Posterior cingulate gyrus (tissue), 11 donors: ENCODE measurements at regions not wholly inside any gene's neighbourhood (a gene's known extent, or its start where the extent isn't known, plus 50 kb on each side); places are given as distances from the start of the nearest gene placed in this dataset.

Experiments
- DNase-seq, 10 donors: peaks; one replicate each; pipeline versions ENCODE4 v3.0.0 to v3.0.0-alpha.2; 2020 to 2021; ENCODE audit warnings: mixed read lengths in 3 of 10
- intact Hi-C: fragments of 100-400 bp; cut with DNase I; formaldehyde crosslinking; loops from one replicate; pipeline ENCODE4 v1.15.1; 2023

DNA sequence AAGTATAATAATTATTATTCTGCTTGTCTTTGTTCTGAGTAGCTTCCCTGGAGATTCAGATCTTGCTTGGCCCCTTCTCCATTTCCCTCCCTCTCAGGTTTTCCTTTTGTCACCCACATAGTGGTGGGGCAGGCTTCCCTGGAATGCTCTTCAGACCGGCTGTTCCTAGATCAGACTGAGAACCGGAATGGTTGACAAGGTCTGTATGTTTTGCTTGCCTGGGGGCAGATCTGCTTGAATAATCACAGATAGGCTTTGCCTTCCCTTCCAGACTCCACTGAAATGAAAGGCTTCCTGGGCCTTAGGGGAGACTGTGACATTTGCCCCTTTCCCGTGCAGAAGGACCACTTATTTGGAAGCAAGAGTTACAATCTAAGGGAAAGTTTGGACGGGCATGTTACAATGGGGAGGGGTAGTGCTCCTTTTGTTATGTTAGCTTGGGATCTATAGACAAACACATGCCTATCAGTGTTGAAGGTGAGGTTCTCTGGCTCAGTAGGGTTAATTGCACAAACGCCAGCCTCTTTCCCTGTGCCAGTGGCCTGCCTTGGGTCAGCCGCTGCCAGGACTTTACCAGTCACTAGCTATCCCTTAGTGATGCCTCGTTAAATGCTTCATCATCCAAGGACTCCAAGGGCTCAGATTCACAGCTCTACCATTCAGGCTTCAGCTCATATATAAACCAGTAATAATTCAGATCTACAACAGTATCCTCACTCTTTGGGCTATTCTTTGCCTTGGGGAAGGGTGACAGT lies 178.6 kb downstream of the SNAPC1 start:
- DNase-seq, result no peak
- intact Hi-C loops, result no loop called here

DNA sequence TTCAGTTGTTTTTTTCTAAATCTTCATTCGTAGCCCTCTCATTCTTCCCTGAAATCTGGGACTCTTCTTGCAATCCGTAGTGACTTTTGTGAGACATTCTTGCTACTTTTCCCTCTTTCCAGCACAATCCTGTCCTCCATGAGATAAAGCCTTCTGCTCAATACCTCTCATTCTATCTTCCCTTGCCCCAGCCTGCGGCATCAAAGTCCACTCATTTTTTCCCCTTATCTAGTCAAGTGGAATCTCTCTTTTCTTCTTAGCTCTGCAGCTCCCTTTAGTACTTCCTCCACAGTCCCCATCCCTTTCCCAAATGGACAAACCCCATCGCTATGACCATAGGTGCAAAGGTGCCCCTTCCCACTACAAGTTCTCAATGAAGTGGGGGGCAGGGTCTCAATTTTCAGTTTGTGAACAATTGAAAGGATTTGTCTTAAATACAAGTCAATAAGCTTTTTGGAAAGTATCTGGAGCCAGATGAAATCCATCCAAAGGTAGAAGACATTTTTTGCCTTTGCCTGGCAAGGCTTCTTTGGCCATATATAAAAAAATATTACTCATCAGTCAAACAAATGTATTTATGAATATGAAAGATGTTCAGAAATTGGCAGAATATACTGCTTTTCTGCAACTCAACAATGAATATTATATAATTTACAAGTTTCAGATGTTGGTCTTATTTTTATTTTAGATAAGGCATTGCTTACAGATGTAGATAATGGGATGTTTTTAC lies 179.4 kb downstream of the SNAPC1 start:
- DNase-seq, result no peak
- intact Hi-C loops, result no loop called here

DNA sequence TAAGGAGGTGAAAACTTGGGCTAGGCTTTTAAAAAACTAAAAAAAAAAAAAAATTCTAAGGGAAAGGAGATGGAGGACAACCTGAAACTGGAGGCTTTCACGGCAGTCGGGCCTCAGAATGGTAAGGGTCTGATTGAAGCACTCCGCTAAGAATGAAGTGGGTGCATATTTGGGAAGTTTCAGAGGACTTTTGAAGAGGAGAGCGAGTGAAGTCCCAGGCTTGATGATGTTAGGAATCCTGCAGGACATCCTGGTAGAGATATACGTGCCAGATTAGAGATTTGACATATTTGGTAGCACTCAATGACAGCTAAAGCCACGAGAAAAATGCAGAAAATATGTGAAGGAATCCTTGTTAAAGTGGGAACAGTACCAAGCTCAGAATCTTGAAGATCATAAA lies 186.2 kb downstream of the SNAPC1 start:
- DNase-seq, result no peak
- intact Hi-C loops, result no loop called here

DNA sequence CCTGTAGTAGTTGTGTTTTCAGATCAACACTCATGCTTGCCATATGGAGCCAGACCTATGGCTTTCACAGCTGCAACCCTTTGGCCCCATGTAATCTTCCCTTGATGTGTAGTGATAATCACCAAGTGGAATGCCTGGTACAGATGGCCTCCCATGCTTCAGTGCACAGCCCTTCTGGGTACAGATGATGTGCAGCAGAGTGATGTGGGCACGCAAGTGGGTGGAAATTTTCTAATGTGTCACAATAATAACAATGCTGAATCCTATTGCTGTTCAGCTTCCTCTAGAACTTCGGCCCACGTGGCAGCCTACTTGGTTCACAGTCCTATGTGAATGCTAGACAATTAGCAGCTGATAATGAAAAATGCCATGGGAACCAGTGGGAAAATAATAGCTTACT lies 188.1 kb downstream of the SNAPC1 start:
- intact Hi-C loops, result no loop called here
- DNase-seq, result peak in 6 of 10 donors; percentile 7 to 81 (median 50)

DNA sequence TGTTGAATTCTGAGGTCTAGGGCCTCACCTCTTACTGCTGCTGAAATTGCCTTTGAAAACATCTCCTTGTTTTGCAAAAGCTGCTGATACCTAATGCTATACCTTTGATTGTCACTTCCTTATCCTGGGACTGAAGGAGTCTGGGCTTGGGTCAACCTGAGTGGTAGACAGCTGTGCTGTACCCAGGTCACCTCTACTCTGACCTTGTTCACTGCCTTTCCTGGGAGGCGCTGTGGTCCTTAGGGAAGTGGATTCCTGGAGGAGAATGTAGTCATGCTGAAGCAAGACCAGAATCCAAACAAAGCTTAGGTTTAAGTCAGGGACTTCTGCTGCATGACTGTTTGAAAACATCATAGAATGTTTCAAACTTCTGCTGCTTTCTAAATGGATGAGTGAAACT lies 191.4 kb downstream of the SNAPC1 start:
- DNase-seq, result no peak
- intact Hi-C loops, result no loop called here

DNA sequence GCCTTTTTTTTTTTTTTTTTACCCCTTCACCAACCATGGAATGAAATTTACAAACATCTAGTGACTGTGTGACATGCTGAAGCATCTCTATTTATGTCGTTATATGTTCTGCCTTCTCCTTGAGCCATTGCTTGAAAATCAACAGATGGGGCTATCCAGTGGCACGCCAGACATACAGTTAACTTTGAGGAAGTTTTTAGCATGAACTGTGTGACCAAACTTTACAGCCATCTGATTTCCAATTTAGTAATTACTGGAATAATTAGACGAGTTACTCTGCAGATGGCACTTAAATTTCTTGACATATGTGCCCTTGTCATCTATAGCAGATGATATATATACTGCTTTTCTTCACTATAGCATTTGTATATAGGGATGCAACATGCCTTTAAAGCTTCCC lies 192.1 kb downstream of the SNAPC1 start:
- DNase-seq, result no peak
- intact Hi-C loops, result no loop called here

DNA sequence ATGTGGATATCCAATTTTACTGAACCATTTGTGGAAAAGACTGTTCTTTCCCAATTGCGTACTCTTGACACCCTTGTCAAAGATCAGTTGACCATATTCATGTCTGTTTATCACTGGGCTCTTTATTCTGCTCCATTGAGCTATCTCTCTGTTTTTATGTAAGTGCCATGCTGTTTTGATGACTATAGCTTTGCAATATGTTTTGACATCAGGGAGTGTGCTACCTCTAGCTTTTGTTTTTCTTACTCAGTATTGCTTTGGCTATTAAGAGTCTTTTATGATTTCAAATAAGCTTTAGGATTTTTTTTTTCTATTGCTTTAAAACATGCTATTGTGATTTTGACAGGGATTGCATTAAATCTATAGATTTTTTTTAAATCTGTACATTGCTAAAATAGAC lies 194.3 kb downstream of the SNAPC1 start:
- intact Hi-C loops, result no loop called here
- DNase-seq, result no peak

DNA sequence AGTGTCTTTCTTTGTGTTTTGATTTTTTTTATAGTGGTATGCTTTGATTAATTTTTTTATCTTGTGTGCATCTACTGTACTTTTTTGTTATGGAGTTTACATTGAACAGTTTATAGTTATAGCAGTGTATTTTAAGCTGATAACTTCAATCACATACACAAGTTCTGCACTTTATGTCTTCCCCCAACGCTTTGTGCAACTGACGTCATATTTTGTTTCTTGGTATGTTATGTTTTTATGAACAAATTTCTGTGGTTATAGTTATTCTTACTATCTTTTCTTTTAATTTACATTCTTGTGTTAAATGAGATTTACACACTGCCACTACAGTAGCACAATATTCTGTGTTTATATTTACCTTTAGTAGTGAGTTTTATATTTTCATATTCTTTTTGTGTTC lies 197.1 kb downstream of the SNAPC1 start:
- intact Hi-C loops, result no loop called here
- no peak for DNase-seq

DNA sequence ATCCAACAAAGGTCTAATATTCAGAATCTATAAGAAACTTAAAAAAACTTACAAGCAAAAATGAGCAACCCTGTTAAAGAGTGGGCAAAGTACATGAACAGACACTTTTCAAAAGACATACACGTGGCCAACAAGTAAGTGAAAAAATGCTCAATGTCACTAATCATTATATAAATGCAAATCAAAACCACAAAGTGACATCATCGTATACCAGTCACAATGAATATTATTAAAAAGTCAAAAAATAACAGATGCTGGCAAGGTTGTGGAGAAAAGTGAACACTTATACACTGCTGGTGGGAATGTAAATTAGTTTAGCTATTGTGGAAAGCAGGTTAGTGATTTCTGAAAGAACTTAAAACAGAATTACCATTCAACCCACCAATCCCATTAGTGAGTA lies 199.1 kb downstream of the SNAPC1 start:
- intact Hi-C loops, result no loop called here
- no peak for DNase-seq

DNA sequence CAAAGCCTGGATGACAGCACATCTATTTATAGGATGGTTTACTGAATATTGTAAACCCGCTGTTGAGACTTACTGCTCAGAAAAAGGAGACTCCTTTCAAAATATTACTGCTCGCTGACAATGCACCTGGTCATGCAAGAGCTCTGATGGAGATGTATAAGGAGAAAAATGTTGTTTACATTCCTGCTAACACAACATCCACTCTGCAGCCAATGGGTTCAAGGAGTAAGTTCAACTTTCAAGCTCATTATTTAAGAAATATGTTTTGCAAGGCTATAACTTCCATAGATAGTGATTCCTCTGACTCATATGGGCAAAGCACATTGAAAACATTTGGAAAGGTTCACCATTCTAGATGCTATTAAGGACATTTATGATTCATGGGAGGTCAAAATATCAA lies 201.7 kb downstream of the SNAPC1 start:
- DNase-seq, result no peak
- intact Hi-C loops, result no loop called here

DNA sequence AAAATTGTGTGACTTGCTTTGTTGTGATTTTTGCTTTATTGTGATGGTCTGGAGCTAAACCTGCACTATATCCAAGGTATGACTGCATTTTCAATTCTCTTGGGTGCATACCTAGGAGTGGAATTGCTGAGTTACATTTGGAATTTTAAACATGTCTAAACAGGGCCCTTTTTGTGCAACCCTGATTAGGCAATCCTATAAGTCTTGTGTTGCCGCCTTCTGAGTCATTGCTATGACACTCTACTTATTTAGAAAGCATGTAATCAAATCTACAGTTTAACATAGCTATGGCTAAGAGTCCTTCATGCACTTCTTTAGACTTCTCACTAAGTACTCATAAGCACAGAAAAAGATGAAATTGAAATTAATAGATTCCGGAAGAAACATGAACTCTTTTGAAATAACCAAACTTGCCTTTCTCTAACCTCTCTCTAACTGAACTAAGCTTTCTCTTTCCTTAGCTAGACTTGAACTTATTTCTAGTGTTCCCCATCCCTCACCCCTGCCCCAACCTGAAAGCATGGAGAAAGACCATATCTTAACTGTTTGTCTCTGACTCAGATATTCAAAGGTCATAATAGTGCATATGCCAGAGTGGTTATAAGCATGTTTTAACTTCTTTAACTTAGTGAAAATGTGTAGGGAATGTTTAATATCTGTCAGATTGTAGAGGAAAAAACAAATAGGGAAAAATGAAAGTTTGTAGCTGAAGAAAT lies 203.0 kb downstream of the SNAPC1 start:
- DNase-seq, result no peak
- intact Hi-C loops, result no loop called here

DNA sequence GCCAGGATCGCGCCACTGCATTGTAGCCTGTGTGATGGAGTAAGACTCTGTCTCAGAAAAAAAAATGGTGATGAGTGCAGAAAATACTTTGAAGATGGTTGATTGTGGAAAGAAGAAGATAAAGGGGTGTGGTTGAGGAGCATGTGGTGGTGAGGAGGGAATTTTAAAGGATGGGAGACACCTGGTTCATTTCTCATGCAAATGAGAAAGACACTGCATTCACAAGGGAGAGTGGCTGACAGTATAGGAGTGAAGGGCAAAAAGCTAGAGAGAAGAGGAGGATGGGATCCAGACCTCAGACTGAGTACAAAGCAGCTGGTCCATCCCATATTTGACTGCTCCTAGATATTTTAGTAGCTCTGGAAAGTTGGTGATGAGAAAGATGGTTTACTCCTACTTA lies 206.0 kb downstream of the SNAPC1 start:
- no peak for DNase-seq
- intact Hi-C loops, result no loop called here

DNA sequence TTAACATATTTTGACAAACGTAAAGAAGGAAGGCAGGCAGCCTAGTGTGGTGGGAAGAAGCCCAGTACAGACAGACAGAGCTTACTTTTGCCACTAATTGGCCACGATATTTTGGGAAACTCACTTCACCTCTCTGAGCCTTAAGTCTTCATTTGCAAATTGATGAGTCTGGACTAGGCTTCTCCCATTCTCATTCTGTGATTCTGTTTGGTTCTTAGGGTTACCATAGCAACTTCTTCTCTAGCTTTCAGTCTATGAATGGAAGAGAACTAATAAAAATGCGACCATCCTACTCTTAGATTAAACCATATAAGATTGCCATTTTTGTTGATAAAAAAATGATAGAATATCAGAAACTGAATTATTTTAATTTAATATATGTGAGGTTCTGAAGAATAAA lies 210.5 kb downstream of the SNAPC1 start:
- DNase-seq, result no peak
- intact Hi-C loops, result no loop called here

DNA sequence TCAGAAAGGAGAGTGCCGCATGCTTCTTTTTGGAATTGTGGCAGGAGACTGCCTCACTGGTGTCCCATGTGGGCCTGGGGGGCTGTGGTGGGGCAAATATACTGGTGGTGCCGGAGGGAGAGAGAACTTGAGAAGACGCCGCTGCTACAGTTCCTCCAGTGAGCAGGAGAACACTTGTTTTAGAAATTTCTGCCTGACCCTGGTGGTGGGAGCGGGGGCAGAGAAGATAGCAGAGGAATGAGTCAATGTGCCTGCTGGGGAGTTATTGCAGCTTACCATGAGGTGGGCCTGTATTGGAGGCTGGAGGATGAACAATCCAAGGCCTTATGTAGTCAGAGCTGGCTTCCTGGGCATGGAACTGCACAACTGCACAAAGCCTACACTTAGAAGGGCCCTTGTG lies 211.8 kb downstream of the SNAPC1 start:
- intact Hi-C loops, result no loop called here
- peak in 1 of 10 donors; percentile 6 for DNase-seq

DNA sequence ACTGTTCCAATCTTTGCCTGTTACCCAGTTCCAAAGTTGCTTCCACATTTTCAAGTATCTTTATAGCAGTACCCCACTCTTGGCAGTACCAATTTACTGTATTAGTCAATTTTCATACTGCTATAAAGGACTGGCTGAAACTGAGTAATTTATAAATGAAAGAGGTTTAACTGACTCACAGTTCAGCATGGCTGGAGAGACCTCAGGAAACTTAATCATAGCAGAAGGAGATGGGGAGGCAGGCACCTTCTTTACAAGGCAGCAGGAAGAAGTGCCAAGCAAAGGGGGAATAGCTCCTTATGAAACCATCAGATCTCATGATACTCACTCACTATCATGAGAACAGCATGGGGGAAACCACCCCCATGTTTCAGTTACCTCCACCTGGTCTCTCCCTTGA lies 215.0 kb downstream of the SNAPC1 start:
- no peak for DNase-seq
- intact Hi-C loops, result no loop called here

DNA sequence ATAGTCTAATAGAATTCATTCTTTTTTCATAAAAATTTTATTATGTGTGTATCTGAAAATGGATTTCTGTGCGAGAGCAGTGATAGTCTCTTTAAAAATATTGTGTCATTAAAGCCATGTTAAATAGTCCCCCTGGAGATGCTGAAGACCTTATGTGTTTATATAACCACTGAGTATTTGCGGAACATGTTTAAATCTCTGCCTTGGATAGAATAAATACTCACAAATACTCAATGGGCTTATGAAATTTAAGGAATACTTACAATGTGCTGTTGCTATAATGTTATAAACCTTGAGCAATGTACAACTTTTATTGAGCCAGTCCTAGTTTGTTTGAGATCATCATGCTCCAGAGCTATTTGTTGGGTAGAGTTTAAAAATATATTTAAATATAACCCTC lies 226.0 kb downstream of the SNAPC1 start:
- DNase-seq, result no peak
- intact Hi-C loops, result no loop called here

DNA sequence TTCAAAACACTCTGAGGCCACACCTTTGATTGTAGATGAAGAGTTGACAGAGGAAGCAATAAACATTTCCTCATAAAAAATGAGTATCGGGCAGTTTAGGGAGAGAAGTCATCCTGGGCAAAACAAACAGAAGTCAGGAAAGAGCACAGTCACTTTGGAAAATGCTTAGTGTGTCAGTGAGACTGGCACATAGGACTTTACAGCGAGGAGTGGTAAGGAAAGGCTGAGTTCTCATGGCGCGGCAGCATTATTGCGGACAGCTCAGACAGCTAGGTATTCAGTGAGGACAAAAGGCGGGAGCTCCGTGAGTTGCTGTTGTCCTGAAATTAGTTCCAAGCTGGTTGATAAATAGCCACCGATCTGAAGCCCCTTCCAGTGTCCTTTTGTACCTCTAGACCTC lies 229.9 kb downstream of the SNAPC1 start:
- intact Hi-C loops, result no loop called here
- DNase-seq, result no peak

DNA sequence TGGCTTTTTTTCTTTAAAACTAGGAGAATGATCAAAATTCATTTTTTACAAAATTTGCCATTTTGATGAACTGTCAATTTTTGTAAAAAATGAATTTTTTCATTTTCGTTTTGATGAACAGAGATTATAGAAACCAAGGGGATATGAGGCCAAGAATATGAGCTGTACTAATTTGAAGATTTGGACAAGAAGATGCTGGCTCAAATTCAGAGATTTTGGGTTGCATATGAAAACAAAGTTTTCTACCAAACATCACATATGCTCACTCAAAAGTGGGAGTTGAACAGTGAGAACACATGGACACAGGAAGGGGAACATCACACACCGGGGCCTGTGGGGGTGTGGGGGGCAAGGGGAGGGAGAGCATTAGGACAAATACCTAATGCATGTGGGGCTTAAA lies 230.7 kb downstream of the SNAPC1 start:
- intact Hi-C loops, result no loop called here

DNA sequence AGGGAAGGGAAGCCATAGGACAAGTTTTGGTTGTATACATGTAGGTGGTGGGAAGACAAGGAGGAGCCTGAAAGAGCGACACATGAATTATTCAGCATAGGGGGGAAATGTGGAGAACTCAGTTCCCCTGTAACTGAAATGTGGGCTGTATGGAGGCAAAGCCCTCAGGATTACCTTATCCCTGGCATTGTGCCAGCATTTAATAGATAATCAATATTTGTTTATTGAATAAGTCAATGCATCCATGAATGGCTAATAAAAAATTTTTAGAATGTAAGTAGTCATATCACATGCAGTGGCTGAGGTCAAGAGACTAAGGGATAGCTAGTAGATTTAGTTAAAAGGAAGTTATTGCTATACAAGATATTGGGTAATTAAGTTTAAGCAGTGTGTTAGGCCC lies 232.4 kb downstream of the SNAPC1 start:
- DNase-seq, result no peak
- intact Hi-C loops, result no loop called here

More for the DNA sequence above, 230.7 kb downstream of the SNAPC1 start:
- DNase-seq, result no peak

DNA sequence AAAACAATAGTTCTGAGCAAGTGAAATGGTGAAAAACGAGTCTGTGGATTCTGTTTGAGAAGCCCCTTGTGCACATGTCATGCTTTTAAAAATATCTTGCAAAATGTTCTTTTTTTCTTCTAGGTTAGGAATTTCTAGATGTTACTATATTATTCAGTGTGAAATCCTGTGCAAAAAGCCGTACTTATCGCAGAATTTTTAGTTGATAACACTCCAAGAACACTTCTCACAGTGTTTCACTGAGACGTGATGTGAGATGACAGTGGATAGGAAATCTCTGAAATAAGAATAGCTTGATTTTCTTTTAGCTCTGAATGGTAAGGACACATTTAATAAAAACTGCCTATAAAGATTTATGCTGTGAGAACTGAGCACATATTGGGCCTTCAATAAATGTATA lies 234.5 kb downstream of the SNAPC1 start:
- no peak for DNase-seq
- intact Hi-C loops, result no loop called here

DNA sequence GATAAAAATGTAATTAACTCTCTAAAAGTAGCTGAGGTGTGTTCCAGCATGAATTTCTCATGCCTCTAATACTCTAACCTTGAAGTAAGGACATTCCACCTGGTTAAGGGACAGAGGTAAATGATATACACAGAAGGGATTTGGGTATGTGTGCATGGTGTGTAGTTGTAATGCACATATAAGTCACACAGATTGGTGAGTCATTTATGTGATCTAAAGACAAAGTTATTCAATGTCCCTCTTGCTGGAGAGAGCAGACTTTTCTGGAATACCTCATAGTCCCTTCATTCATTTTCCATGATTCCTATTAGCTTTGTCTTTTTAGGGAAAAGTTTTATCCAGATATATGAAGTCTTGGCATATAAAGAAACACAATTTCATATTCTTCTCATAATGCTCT lies 234.9 kb downstream of the SNAPC1 start:
- DNase-seq, result no peak
- intact Hi-C loops, result no loop called here

DNA sequence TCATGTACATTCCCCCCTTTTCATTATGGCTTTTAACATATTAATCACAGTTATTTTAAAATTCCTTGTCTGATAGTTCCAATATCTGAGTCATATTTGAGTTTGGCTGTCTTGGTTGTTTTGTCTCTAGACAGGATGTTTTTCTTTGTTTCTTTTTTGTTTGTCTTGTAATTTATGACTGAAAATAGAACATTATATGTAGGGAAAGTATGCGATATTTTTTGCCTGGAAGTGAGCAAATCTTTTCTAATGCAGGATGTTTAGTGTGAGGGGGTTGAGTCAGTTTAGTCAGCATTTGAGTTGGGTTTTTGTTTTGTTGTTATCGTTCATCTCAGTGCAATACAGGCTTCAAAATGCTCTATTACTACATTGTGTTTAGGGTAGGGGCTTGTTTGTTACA lies 239.7 kb downstream of the SNAPC1 start:
- intact Hi-C loops, result no loop called here
- DNase-seq, result no peak
